HepG2 (cell line): ENCODE measurements at regions not wholly inside any gene's neighbourhood (a gene's known extent, or its start where the extent isn't known, plus 50 kb on each side); places are given as distances from the start of the nearest gene placed in this dataset.

Source experiments
- ATAC-seq: fragments of 200-7000 bp; cut with Tn5 transposase; 3 replicates; pipeline ENCODE4 v1.9.1; 2020; ENCODE audit warnings: mild to moderate bottlenecking, moderate library complexity
- BruUV-seq: library from RNA; stranded (reverse); fragments of 400-500 nt; replicated peaks from 2 replicates; lab custom pipeline; 2021; lab: Mats Ljungman, UMichigan
- CTCF ChIA-PET: fragments of 300-600 bp; formaldehyde crosslinking; extraction: SDS; loops from one replicate; lab custom pipeline; 2021; ENCODE audit warnings: low total read pairs, inconsistent platforms, low intra/inter-chr PET ratio; lab: Yijun Ruan, JAX
- POLR2A ChIA-PET: fragments of 350-600 bp; sonication (Branson Sonifier 250); formaldehyde crosslinking; loops from one replicate; lab custom pipeline; 2020; ENCODE audit warnings: antibody characterized with exemption, inconsistent platforms; lab: Yijun Ruan, JAX
- DNase-seq: peaks from one replicate; pipeline ENCODE4 v3.0.0-alpha.2; 2015; ENCODE audit warnings: low spot score
- FAIRE-seq: peaks from 3 replicates; lab custom pipeline; 2011; peaks lifted over from hg19 to GRCh38; lab: Jason Lieb, UNC
- H2AFZ ChIP-seq: one replicate; pipeline ENCODE4 v1.6.1; 2011; ENCODE audit warnings: low read length, inconsistent platforms
- H3K27ac ChIP-seq: fragments of 300-600 bp; 3 replicates; pipeline ENCODE4 v1.8.0; 2011; ENCODE audit warnings: mixed run types, mild to moderate bottlenecking, mixed read lengths, low read length, inconsistent platforms; ENCODE audit not compliant: insufficient read depth; ENCODE audit errors: extremely low read length
- H3K27me3 ChIP-seq, 2 experiments: fragments of 200-600 bp in 1 of 2; 2 replicates in 1 of 2; 3 replicates in 1 of 2; pipeline versions ENCODE4 v1.6.0 to v1.8.0; 2011; ENCODE audit warnings: low read length in 2 of 2, mild to moderate bottlenecking in 2 of 2, moderate library complexity in 2 of 2, inconsistent platforms in 1 of 2; ENCODE audit not compliant: insufficient read depth in 2 of 2, control insufficient read depth in 1 of 2
- H3K36me3 ChIP-seq, 2 experiments: fragments of 200-600 bp in 1 of 2; replicated peaks in 1 of 2; 2 replicates in 1 of 2; 3 replicates in 1 of 2; pipeline versions ENCODE4 v1.5.1 to v1.8.0; 2011; ENCODE audit warnings: low read length in 2 of 2, inconsistent platforms in 1 of 2; ENCODE audit not compliant: insufficient read depth in 2 of 2, control insufficient read depth in 1 of 2
- H3K4me1 ChIP-seq: 2 replicates; pipeline ENCODE4 v1.5.1; 2012; ENCODE audit warnings: low read length, inconsistent platforms; ENCODE audit not compliant: insufficient read depth
- H3K4me2 ChIP-seq: 2 replicates; pipeline ENCODE4 v1.6.0; 2011; ENCODE audit warnings: low read depth, low read length, inconsistent platforms
- H3K4me3 ChIP-seq, 3 experiments: fragments of 200-600 bp in 1 of 3; sonication (generic), shearing (Covaris generic) in 1 of 3; replicated peaks in 1 of 3; 2 replicates each; pipeline ENCODE4 v1.5.1; 2011 to 2016; ENCODE audit warnings: low read length in 3 of 3, inconsistent platforms in 2 of 3, low read depth in 2 of 3, mild to moderate bottlenecking in 2 of 3, control low read depth in 1 of 3, mixed read lengths in 1 of 3; ENCODE audit not compliant: insufficient read depth in 1 of 3
- H3K79me2 ChIP-seq: one replicate; pipeline ENCODE4 v1.6.1; 2011; ENCODE audit warnings: low read length, inconsistent platforms; ENCODE audit not compliant: insufficient read depth
- H3K9ac ChIP-seq: 2 replicates; pipeline ENCODE4 v1.6.0; 2011; ENCODE audit warnings: mild to moderate bottlenecking, low read depth, low read length, inconsistent platforms; ENCODE audit not compliant: insufficient read depth
- H3K9me3 ChIP-seq: 2 replicates; pipeline ENCODE4 v1.5.1; 2012; ENCODE audit warnings: mild to moderate bottlenecking, low read length
- H4K20me1 ChIP-seq: 2 replicates; pipeline ENCODE4 v1.6.0; 2011; ENCODE audit warnings: inconsistent platforms, mild to moderate bottlenecking, low read length, moderate library complexity; ENCODE audit not compliant: insufficient read depth
- ELF1 ChIP-seq: sonication (generic); formaldehyde crosslinking; IDR thresholded peaks from 2 replicates; pipeline ENCODE4 v1.4.0; 2020; ENCODE audit warnings: missing genetic modification reagents
- HBP1 ChIP-seq: IDR thresholded peaks from 2 replicates; pipeline ENCODE4 v1.6.1; 2016; ENCODE audit warnings: low read depth, control low read depth
- KDM5A ChIP-seq: fragments of 200-600 bp; sonication (generic); IDR thresholded peaks from 2 replicates; pipeline ENCODE4 v1.7.0; 2018; ENCODE audit warnings: antibody characterized with exemption, mild to moderate bottlenecking, low read length, borderline replicate concordance
- KLF12 ChIP-seq: sonication (generic); formaldehyde crosslinking; IDR thresholded peaks from 2 replicates; pipeline ENCODE4 v1.4.0; 2020; ENCODE audit warnings: missing genetic modification reagents, borderline replicate concordance
- NAIF1 ChIP-seq: sonication (generic); formaldehyde crosslinking; IDR thresholded peaks from 2 replicates; pipeline ENCODE4 v1.5.0; 2020; ENCODE audit warnings: mild to moderate bottlenecking, missing genetic modification reagents, borderline replicate concordance
- PLRG1 ChIP-seq: fragments of 450-650 bp; conservative IDR thresholded peaks from 2 replicates; pipeline ENCODE4 v1.6.1; 2016
- SIX1 ChIP-seq: sonication (generic); formaldehyde crosslinking; IDR thresholded peaks from 2 replicates; pipeline ENCODE4 v1.4.0; 2020; ENCODE audit warnings: missing genetic modification reagents, borderline replicate concordance
- TOE1 ChIP-seq: sonication (generic); formaldehyde crosslinking; IDR thresholded peaks from 2 replicates; pipeline ENCODE4 v1.4.0; 2020; ENCODE audit warnings: mild to moderate bottlenecking, missing genetic modification reagents
- XBP1 ChIP-seq: sonication (generic); formaldehyde crosslinking; IDR thresholded peaks from 2 replicates; pipeline ENCODE4 v1.5.0; 2020; ENCODE audit warnings: missing genetic modification reagents
- ZNF235 ChIP-seq: sonication (generic); formaldehyde crosslinking; IDR thresholded peaks from 2 replicates; pipeline ENCODE4 v1.8.1; 2023; ENCODE audit warnings: mild to moderate bottlenecking, missing genetic modification reagents, borderline replicate concordance
- ZNF329 ChIP-seq: sonication (generic); formaldehyde crosslinking; IDR thresholded peaks from 2 replicates; pipeline ENCODE4 v1.9.0; 2021; ENCODE audit warnings: low read depth, mild to moderate bottlenecking, missing genetic modification reagents
- ZNF598 ChIP-seq: sonication (generic); formaldehyde crosslinking; IDR thresholded peaks from 2 replicates; pipeline ENCODE4 v1.5.1; 2020; ENCODE audit warnings: mild to moderate bottlenecking, missing genetic modification reagents, borderline replicate concordance
- WGBS: methylation state at CpG from one replicate; pipeline ENCODE4 v1.1.6; 2017; ENCODE audit warnings: low lambda C conversion rate; 5-methylcytosine and 5-hydroxymethylcytosine counted together
- in situ Hi-C: cut with HindIII; loops from 2 replicates; pipeline ENCODE4 v1.10.0; 2017; ENCODE audit warnings: low pct_unique_long_range_greater_than_20kb; ENCODE audit not compliant: extremely low pct_ligation_motif_present
- intact Hi-C: fragments of 100-400 bp; cut with micrococcal nuclease; formaldehyde crosslinking; loops from one replicate; pipeline ENCODE4 v1.10.0; 2022; ENCODE audit not compliant: unreplicated experiment

DNA sequence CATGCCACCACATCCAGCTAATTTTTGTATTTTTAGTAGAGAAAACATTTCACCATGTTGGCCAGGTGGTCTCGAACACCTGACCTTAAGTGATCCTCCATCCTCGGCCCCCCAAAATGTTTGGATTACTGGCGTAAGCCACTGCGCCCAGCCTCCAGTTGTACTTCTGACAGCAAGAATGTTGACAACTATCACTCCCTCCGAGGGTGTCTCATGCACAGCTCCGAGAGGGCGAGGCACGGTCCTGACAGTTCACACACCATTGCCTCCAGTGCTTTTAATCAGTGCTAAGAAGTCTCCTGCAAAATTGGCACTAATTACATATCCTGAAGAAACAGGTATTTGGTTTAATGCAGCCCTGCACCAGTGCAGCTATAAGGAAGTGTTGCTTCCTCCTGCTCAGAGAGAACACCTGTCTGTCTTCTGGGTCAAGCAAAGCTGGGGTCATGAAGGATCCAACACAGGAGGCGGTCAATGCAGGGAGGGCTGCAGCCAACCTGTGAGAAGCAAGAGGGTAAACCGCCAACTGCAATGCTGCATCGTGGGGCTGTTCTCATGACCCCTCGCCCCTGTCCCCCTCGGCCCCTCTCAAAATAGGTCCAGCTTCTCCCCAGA lies 184.0 kb downstream of the MED10 start (continued):
- TF ChIP-seq KLF12 (no peak), NAIF1 (CRISPR knock-in tag) (no peak), ELF1 (CRISPR knock-in tag) (no peak)

GRCh38 chr5:6193310-6193709 lies 185.0 kb downstream of the MED10 start:
- BruUV-seq, result no TSS peak
- no peak for TF ChIP-seq TOE1 (CRISPR knock-in tag)
- TF ChIP-seq ZNF235, result no peak
- TF ChIP-seq KDM5A, result no peak
- no peak for TF ChIP-seq PLRG1
- TF ChIP-seq ZNF598 (CRISPR knock-in tag), result no peak
- no peak for TF ChIP-seq HBP1 (CRISPR knock-in tag)
- no peak for TF ChIP-seq XBP1 (CRISPR knock-in tag)
- TF ChIP-seq ZNF329, result no peak
- no peak for TF ChIP-seq SIX1 (CRISPR knock-in tag)
- H3K9me3 ChIP-seq, result no peaks in the 10 kb centered on the region
- no peak overlapping the region for H3K27ac ChIP-seq
- H3K27me3 ChIP-seq, result no peaks in the 10 kb centered on the region; a peak in 1 of 5 replicates
- 29% methylated on average over 8 of the region's 8 CpGs for WGBS
- in situ Hi-C loops, result no loop called here
- DNase-seq (no peak), ATAC-seq (no peak), FAIRE-seq (no peak)
- H2AFZ ChIP-seq, result no peak overlapping the region
- H3K4me2 ChIP-seq, result no peak overlapping the region
- no peak overlapping the region for H3K9ac ChIP-seq
- no peak overlapping the region for H3K4me3 ChIP-seq
- intact Hi-C loops, result no loop called here
- no peaks in the 10 kb centered on the region for H3K79me2 ChIP-seq
- POLR2A ChIA-PET, result no interaction called here
- no peaks in the 10 kb centered on the region for H4K20me1 ChIP-seq
- no peaks in the 10 kb centered on the region for H3K4me1 ChIP-seq
- H3K36me3 ChIP-seq, result no peaks in the 10 kb centered on the region
- CTCF ChIA-PET, result no interaction called here
